ENCODE measurements at regions not wholly inside any gene's neighbourhood (a gene's known extent, or its start where the extent isn't known, plus 50 kb on each side); places are given as distances from the start of the nearest gene placed in this dataset.

DNA sequence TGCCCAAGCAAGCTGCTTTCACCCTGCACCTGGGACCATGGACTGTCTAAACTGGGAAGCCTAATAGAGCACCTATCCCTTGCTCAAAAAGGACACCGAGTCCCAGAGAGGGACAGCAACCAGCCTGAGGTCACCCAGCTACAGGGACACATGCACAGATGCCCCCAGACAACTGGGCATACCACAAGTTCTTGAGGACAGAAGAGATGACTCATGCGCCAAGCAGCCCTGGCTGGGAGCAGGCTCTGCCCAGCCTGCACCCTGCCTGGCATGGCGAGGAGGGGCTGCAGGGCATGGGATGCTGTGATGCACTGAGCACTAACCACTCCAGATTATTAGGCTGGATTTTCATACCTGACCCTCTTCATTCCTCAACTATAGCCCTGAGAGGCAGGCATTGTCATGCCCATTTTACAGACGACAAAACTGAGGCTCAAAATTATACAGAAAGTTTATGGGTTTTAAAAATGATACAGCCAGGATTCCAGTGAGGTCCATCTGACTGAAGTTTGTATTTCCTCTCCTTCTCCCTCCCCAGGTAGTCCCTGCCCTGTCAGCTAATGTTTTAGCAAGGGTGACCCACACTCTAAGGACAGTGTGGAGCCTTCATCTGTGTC, 289.3 kb upstream of the ZMIZ1 start:
- intact Hi-C loops (cut with micrococcal nuclease; ENCODE audit: unreplicated experiment) = loop anchor here (1.0 to 5.0 kb wide), 3 partner anchors 148 to 288 kb away; partner anchors contain the start of gene ZMIZ1
- no peak overlapping the region for H3K27ac ChIP-seq
- DNase-seq = peak; percentile 73 to 77

DNA sequence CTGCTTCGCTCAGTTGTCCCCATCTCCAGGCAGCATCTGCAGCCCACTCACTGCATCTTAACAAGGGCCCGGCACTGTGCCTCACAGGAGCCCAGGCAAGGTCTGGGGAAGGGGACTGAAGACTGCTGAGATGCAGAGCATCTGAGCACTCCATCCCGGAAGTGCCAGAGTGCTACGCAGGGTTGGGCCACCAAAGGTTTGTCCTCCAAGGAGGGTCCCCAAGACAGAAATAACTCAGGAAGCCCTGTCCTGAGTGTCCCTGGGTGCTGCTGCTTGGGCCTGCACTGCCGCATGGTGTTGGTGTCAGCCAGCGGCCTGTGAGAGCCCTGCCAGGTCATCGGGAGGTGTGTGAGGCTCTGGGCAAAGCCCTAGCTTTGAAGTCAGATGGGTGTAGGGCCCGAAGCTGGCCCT, 288.2 kb upstream of the ZMIZ1 start:
- Histone ChIP-seq H4K20me1 (ENCODE audit: insufficient read depth) (no peaks in the 10 kb centered on the region), H3K4me2 (no peak overlapping the region), H3K79me2 (ENCODE audit: low read depth) (no peaks in the 10 kb centered on the region), H3K36me3 (ENCODE audit: low read depth) (no peaks in the 10 kb centered on the region), H3K4me3 (no peak overlapping the region), H3K27me3 (ENCODE audit: insufficient read depth, low read depth) (no peaks in the 10 kb centered on the region), H3K9me2 (ENCODE audit: insufficient read depth) (no peaks in the 10 kb centered on the region), H3F3A (ENCODE audit: insufficient read depth, low read depth) (peaks cover 11% of the 10 kb centered on the region; the same call in 1 of the 2 replicates), H3K9me3 (ENCODE audit: insufficient read depth, low read depth) (no peaks in the 10 kb centered on the region), H2AFZ (no peak overlapping the region), H3K27ac (no peak overlapping the region), H3K4me1 (replicated peaks; ENCODE audit: insufficient read depth) (peaks cover 20% of the 10 kb centered on the region)
- ChIA-PET CTCF (interaction anchor here (0.5 kb wide), 1 partner anchor 10 kb away, joined by 3 read pairs; no protein-coding TSS in a partner anchor), POLR2A (ENCODE audit: unreplicated experiment) (interaction anchor here (0.7 kb wide), 1 partner anchor 33 kb away, joined by 3 read pairs; no protein-coding TSS in a partner anchor)
- BruUV-seq (replicated peaks) = no TSS peak
- no peak for DNase-seq
- intact Hi-C loops (cut with micrococcal nuclease; ENCODE audit: unreplicated experiment) = no loop called here
- TF ChIP-seq EZH2 (IDR thresholded peaks at IDR 0.05; ENCODE audit: low read depth) = no peak
- TF ChIP-seq, protein P1, sequence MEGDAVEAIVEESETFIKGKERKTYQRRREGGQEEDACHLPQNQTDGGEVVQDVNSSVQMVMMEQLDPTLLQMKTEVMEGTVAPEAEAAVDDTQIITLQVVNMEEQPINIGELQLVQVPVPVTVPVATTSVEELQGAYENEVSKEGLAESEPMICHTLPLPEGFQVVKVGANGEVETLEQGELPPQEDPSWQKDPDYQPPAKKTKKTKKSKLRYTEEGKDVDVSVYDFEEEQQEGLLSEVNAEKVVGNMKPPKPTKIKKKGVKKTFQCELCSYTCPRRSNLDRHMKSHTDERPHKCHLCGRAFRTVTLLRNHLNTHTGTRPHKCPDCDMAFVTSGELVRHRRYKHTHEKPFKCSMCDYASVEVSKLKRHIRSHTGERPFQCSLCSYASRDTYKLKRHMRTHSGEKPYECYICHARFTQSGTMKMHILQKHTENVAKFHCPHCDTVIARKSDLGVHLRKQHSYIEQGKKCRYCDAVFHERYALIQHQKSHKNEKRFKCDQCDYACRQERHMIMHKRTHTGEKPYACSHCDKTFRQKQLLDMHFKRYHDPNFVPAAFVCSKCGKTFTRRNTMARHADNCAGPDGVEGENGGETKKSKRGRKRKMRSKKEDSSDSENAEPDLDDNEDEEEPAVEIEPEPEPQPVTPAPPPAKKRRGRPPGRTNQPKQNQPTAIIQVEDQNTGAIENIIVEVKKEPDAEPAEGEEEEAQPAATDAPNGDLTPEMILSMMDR (conservative IDR thresholded peaks at IDR 0.05) = no peak

More for the DNA sequence above, 289.3 kb upstream of the ZMIZ1 start:
- Histone ChIP-seq H3K9me3 (ENCODE audit: insufficient read depth, low read depth) (no peaks in the 10 kb centered on the region), H3K27me3 (ENCODE audit: insufficient read depth, low read depth) (no peaks in the 10 kb centered on the region), H3K4me3 (no peak overlapping the region), H3K36me3 (ENCODE audit: low read depth) (no peaks in the 10 kb centered on the region), H3K4me1 (replicated peaks; ENCODE audit: insufficient read depth) (peaks cover 20% of the 10 kb centered on the region), H3K4me2 (peak overlapping the region; percentile 39), H3F3A (ENCODE audit: insufficient read depth, low read depth) (peaks cover 11% of the 10 kb centered on the region; the same call in 1 of the 2 replicates), H2AFZ (no peak overlapping the region), H3K9me2 (ENCODE audit: insufficient read depth) (no peaks in the 10 kb centered on the region), H3K79me2 (ENCODE audit: low read depth) (no peaks in the 10 kb centered on the region), H4K20me1 (ENCODE audit: insufficient read depth) (no peaks in the 10 kb centered on the region)
- ChIA-PET CTCF (no interaction called here), POLR2A (ENCODE audit: unreplicated experiment) (no interaction called here)
- TF ChIP-seq, protein P1 (conservative IDR thresholded peaks at IDR 0.05) = no peak
- no peak for TF ChIP-seq EZH2 (IDR thresholded peaks at IDR 0.05; ENCODE audit: low read depth)
- BruUV-seq (replicated peaks) = no TSS peak

DNA sequence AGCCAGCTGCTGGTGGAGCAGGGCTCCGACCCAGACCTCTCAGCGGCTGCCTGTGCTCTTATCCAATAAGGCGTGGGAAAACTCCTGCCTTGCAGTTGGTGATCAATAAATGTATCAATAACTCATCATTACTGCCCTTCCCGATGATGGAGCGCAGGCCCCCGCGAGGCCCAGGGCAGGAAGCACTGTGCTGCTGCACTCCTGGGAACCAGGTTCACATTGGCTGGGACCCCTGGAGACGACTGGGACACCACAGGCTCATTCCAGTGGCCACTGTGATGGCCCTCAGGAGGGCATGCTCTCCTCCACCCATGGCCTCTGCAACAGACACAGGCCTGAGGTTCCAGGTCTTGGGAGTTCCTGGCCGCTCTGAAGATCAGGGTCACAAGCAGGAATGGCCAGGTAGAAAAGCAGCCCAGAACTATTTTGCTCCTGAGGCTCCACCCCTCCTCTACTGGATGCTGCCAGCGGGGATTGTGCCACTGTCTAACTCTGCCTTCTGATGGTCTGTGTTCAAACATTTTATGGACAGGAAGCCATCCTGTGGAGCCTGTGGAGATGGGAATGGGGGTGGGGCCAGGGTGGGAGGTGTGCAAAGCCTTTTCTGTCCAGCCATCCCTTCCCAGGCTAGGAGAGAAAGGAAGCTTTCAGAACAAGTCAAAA, 287.4 kb upstream of the ZMIZ1 start:
- no peaks in the 10 kb centered on the region for H3K79me2 ChIP-seq (ENCODE audit: low read depth)
- H3K4me3 ChIP-seq = no peak overlapping the region
- intact Hi-C loops (cut with micrococcal nuclease; ENCODE audit: unreplicated experiment) = no loop called here
- POLR2A ChIA-PET (ENCODE audit: unreplicated experiment) = interaction anchor here (0.7 kb wide), 2 partner anchors 34 to 103 kb away, joined by 3 read pairs; no protein-coding TSS in a partner anchor
- no peaks in the 10 kb centered on the region for H4K20me1 ChIP-seq (ENCODE audit: insufficient read depth)
- H3F3A ChIP-seq (ENCODE audit: insufficient read depth, low read depth) = peaks cover 11% of the 10 kb centered on the region; the same call in 1 of the 2 replicates
- no peaks in the 10 kb centered on the region for H3K9me2 ChIP-seq (ENCODE audit: insufficient read depth)
- H3K4me1 ChIP-seq (replicated peaks; ENCODE audit: insufficient read depth) = peaks cover 20% of the 10 kb centered on the region
- TF ChIP-seq, protein P1 (conservative IDR thresholded peaks at IDR 0.05) = no peak
- TF ChIP-seq EZH2 (IDR thresholded peaks at IDR 0.05; ENCODE audit: low read depth) = no peak
- DNase-seq = no peak
- no peaks in the 10 kb centered on the region for H3K27me3 ChIP-seq (ENCODE audit: insufficient read depth, low read depth)
- H3K9me3 ChIP-seq (ENCODE audit: insufficient read depth, low read depth) = no peaks in the 10 kb centered on the region
- no peak overlapping the region for H3K4me2 ChIP-seq
- no peak overlapping the region for H3K27ac ChIP-seq
- H3K36me3 ChIP-seq (ENCODE audit: low read depth) = no peaks in the 10 kb centered on the region
- CTCF ChIA-PET = no interaction called here
- BruUV-seq (replicated peaks) = no TSS peak
- no peak overlapping the region for H2AFZ ChIP-seq

All from PC-9 (cell line).